Liver (tissue), 7 donors: ENCODE measurements at regions not wholly inside any gene's neighbourhood (a gene's known extent, or its start where the extent isn't known, plus 50 kb on each side); places are given as distances from the start of the nearest gene placed in this dataset.

Experiments
- DNase-seq: peaks from one replicate; pipeline ENCODE4 v3.0.0-alpha.2; 2017; ENCODE audit warnings: low spot score
- H3K27ac ChIP-seq, 2 donors: one replicate each; pipeline ENCODE4 v1.7.0; 2013; ENCODE audit warnings: inconsistent platforms in 2 of 2, low read length in 2 of 2, control low read depth in 1 of 2, low read depth in 1 of 2, mild to moderate bottlenecking in 1 of 2
- H3K27me3 ChIP-seq, 4 donors: one replicate each; pipeline versions ENCODE4 v1.6.1 to v1.7.0; 2013; ENCODE audit warnings: low read length in 3 of 4, inconsistent platforms in 1 of 4, mild to moderate bottlenecking in 1 of 4, moderate library complexity in 1 of 4; ENCODE audit not compliant: control insufficient read depth in 4 of 4, insufficient read depth in 4 of 4
- H3K36me3 ChIP-seq, 4 donors: one replicate each; pipeline versions ENCODE4 v1.6.1 to v1.7.0; 2013; ENCODE audit warnings: low read length in 3 of 4, mild to moderate bottlenecking in 3 of 4, low read depth in 1 of 4, moderate library complexity in 1 of 4; ENCODE audit not compliant: control insufficient read depth in 4 of 4, insufficient read depth in 3 of 4
- H3K4me1 ChIP-seq, 4 donors: one replicate each; pipeline versions ENCODE4 v1.6.1 to v1.7.0; 2013; ENCODE audit warnings: low read length in 3 of 4, mild to moderate bottlenecking in 3 of 4, moderate library complexity in 1 of 4; ENCODE audit not compliant: control insufficient read depth in 4 of 4, insufficient read depth in 4 of 4
- H3K4me3 ChIP-seq, 3 donors: one replicate each; pipeline versions ENCODE4 v1.6.1 to v1.7.0; 2013; ENCODE audit warnings: low read length in 3 of 3, control low read depth in 1 of 3, low read depth in 1 of 3, mild to moderate bottlenecking in 1 of 3
- H3K9ac ChIP-seq, 2 donors: one replicate each; pipeline ENCODE4 v1.7.0; 2013; ENCODE audit warnings: low read length in 2 of 2, mild to moderate bottlenecking in 2 of 2, moderate library complexity in 2 of 2, control low read depth in 1 of 2, low read depth in 1 of 2
- H3K9me3 ChIP-seq, 4 donors: one replicate each; pipeline versions ENCODE4 v1.6.1 to v1.7.0; 2013; ENCODE audit warnings: low read length in 3 of 4; ENCODE audit not compliant: control insufficient read depth in 4 of 4
- ATF3 ChIP-seq: IDR thresholded peaks from 2 replicates; pipeline ENCODE4 v1.6.1; 2016; ENCODE audit warnings: antibody characterized with exemption
- EGR1 ChIP-seq, 2 donors: IDR thresholded peaks; 2 replicates each; pipeline ENCODE4 v1.6.1; 2016 to 2018; ENCODE audit warnings: antibody characterized with exemption in 2 of 2, low read depth in 2 of 2
- FOXA2 ChIP-seq: IDR thresholded peaks from 2 replicates; pipeline ENCODE4 v1.6.1; 2016; ENCODE audit warnings: antibody characterized with exemption
- GABPA ChIP-seq, 2 donors: IDR thresholded peaks in 1 of 2; conservative IDR thresholded peaks in 1 of 2; 2 replicates each; pipeline ENCODE4 v1.6.1; 2016; ENCODE audit warnings: antibody characterized with exemption in 2 of 2, mild to moderate bottlenecking in 1 of 2, moderate library complexity in 1 of 2
- HNF4A ChIP-seq, 2 donors: conservative IDR thresholded peaks; 2 replicates each; pipeline ENCODE4 v1.6.1; 2016; ENCODE audit warnings: antibody characterized with exemption in 2 of 2, mild to moderate bottlenecking in 2 of 2
- HNF4G ChIP-seq: IDR thresholded peaks from 2 replicates; pipeline ENCODE4 v1.6.1; 2016; ENCODE audit warnings: antibody characterized with exemption
- JUND ChIP-seq, 2 donors: IDR thresholded peaks; 2 replicates each; pipeline ENCODE4 v1.6.1; 2016; ENCODE audit warnings: antibody characterized with exemption in 2 of 2
- MAX ChIP-seq: IDR thresholded peaks from 2 replicates; pipeline ENCODE4 v1.6.1; 2016; ENCODE audit warnings: antibody characterized with exemption
- NR2F2 ChIP-seq: IDR thresholded peaks from 2 replicates; pipeline ENCODE4 v1.6.1; 2016; ENCODE audit warnings: antibody characterized with exemption
- REST ChIP-seq: IDR thresholded peaks from 2 replicates; pipeline ENCODE4 v1.6.1; 2016; ENCODE audit warnings: antibody characterized with exemption, mild to moderate bottlenecking
- RXRA ChIP-seq, 2 donors: IDR thresholded peaks; 2 replicates each; pipeline ENCODE4 v1.6.1; 2017 to 2018; ENCODE audit warnings: antibody characterized with exemption in 2 of 2, mild to moderate bottlenecking in 1 of 2
- SP1 ChIP-seq: IDR thresholded peaks from 2 replicates; pipeline ENCODE4 v1.6.1; 2018; ENCODE audit warnings: antibody characterized with exemption, mild to moderate bottlenecking
- TAF1 ChIP-seq: conservative IDR thresholded peaks from 2 replicates; pipeline ENCODE4 v1.6.1; 2016; ENCODE audit warnings: antibody characterized with exemption, mild to moderate bottlenecking
- YY1 ChIP-seq: IDR thresholded peaks from 2 replicates; pipeline ENCODE4 v1.6.1; 2016; ENCODE audit warnings: antibody characterized with exemption, mild to moderate bottlenecking
- ZBTB33 ChIP-seq: IDR thresholded peaks from 2 replicates; pipeline ENCODE4 v1.6.1; 2016; ENCODE audit warnings: antibody characterized with exemption
- WGBS: extraction: QIAGEN DNeasy Blood & Tissue Kit; methylation state at CpG from one replicate; pipeline ENCODE4 v1.1.7; 2013; 5-methylcytosine and 5-hydroxymethylcytosine counted together
- donor health status: healthy.
- donor health status: healthy.
- donor health status: healthy.
- donor health status: healthy.

GRCh38 chr1:96998466-96998865 is 276.9 kb downstream of the PTBP2 start:
- no peaks in the 10 kb centered on the region for H3K9me3 ChIP-seq

GRCh38 chr1:96999191-96999590 is 277.6 kb downstream of the PTBP2 start:
- TF ChIP-seq HNF4A (conservative IDR thresholded peaks at IDR 0.05) (no peak), JUND (IDR thresholded peaks at IDR 0.05) (no peak), ZBTB33 (no peak), RXRA (IDR thresholded peaks at IDR 0.05) (no peak), MAX (no peak), YY1 (no peak), EGR1 (IDR thresholded peaks at IDR 0.05; ENCODE audit: low read depth in 2 of 2) (no peak), SP1 (no peak), TAF1 (no peak), NR2F2 (no peak), REST (no peak), GABPA (IDR thresholded peaks at IDR 0.05 in 1 of 2, conservative IDR thresholded peaks at IDR 0.05 in 1 of 2) (no peak)
- no peaks in the 10 kb centered on the region for H3K27me3 ChIP-seq
- WGBS: 89% methylated on average over 2 of the region's 2 CpGs
- no peaks in the 10 kb centered on the region for H3K36me3 ChIP-seq
- H3K27ac ChIP-seq: no peak overlapping the region
- H3K4me3 ChIP-seq: no peak overlapping the region
- no peaks in the 10 kb centered on the region for H3K9me3 ChIP-seq
- H3K9ac ChIP-seq: no peak overlapping the region
- DNase-seq: no peak
- no peaks in the 10 kb centered on the region for H3K4me1 ChIP-seq

More at GRCh38 chr1:96998466-96998865, 276.9 kb downstream of the PTBP2 start:
- H3K4me1 ChIP-seq: no peaks in the 10 kb centered on the region
- no peaks in the 10 kb centered on the region for H3K27me3 ChIP-seq
- H3K36me3 ChIP-seq: no peaks in the 10 kb centered on the region
- 88% methylated on average over 3 of the region's 3 CpGs for WGBS
- no peak overlapping the region for H3K9ac ChIP-seq
- TF ChIP-seq NR2F2 (no peak), SP1 (no peak), HNF4G (no peak), ZBTB33 (no peak), ATF3 (no peak), FOXA2 (no peak)
- H3K4me3 ChIP-seq: no peak overlapping the region
- H3K27ac ChIP-seq: no peak overlapping the region
- DNase-seq: no peak
